ENCODE measurements at regions not wholly inside any gene's neighbourhood (a gene's known extent, or its start where the extent isn't known, plus 50 kb on each side); places are given as distances from the start of the nearest gene placed in this dataset.

DNA sequence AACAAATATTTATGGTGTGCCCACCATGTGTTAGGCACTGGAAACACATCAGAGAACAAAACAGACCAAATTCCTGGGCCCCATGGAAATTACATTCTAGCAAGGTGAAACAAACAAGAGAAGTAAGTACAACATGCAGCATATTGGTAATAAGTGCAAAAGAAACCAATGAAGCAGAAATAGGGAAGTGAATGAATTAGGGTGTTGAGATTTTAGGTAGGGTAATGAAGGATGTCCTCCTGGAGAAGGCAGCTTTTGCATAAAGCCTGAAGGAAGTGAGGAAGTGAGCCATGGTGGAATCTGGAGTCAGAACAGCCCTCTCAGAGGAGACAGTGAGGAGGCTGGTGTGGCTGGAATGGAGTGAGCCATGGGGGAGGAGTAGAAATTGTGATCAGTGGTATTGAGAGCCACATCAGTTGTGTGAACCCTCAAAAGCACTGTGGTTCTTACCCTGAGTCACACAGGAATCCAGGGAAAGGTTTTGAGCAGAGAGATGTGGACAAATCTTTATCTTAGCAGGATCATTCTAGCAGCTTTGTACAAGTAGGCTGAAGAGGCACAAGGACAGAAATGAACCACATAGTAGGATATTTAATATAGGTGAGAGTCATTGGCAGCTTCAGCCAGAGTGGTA, 52.7 kb upstream of the ARL15 start:
- TF ChIP-seq, protein P1, sequence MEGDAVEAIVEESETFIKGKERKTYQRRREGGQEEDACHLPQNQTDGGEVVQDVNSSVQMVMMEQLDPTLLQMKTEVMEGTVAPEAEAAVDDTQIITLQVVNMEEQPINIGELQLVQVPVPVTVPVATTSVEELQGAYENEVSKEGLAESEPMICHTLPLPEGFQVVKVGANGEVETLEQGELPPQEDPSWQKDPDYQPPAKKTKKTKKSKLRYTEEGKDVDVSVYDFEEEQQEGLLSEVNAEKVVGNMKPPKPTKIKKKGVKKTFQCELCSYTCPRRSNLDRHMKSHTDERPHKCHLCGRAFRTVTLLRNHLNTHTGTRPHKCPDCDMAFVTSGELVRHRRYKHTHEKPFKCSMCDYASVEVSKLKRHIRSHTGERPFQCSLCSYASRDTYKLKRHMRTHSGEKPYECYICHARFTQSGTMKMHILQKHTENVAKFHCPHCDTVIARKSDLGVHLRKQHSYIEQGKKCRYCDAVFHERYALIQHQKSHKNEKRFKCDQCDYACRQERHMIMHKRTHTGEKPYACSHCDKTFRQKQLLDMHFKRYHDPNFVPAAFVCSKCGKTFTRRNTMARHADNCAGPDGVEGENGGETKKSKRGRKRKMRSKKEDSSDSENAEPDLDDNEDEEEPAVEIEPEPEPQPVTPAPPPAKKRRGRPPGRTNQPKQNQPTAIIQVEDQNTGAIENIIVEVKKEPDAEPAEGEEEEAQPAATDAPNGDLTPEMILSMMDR (conservative IDR thresholded peaks at IDR 0.05; ENCODE audit: low read length): no peak
- TF ChIP-seq EZH2phosphoT487 (IDR thresholded peaks at IDR 0.05; ENCODE audit: borderline replicate concordance): no peak
